Vagina (tissue), 2 donors: ENCODE measurements at regions not wholly inside any gene's neighbourhood (a gene's known extent, or its start where the extent isn't known, plus 50 kb on each side); places are given as distances from the start of the nearest gene placed in this dataset.

Experiments
- POLR2A ChIP-seq, 2 donors: fragments of 450-650 bp; IDR thresholded peaks; one replicate each; pipeline ENCODE4 v1.6.1; 2017; ENCODE audit warnings: antibody characterized with exemption in 2 of 2, mild to moderate bottlenecking in 2 of 2, moderate library complexity in 2 of 2
- POLR2AphosphoS5 ChIP-seq, 2 donors: sonication (generic); formaldehyde crosslinking; IDR thresholded peaks; one replicate each; pipeline ENCODE4 v1.9.0; 2017; ENCODE audit warnings: antibody characterized with exemption in 2 of 2, mild to moderate bottlenecking in 2 of 2, low read depth in 1 of 2; ENCODE audit not compliant: insufficient read depth in 1 of 2
- TF ChIP-seq, protein P1 (sequence below), 3 experiments: fragments of 450-650 bp in 2 of 3; fragments of 200-600 bp in 1 of 3; sonication (generic) in 1 of 3; IDR thresholded peaks; one replicate each; pipeline ENCODE4 v1.5.1; 2017 to 2019; ENCODE audit warnings: antibody characterized with exemption in 3 of 3, mild to moderate bottlenecking in 2 of 3, moderate library complexity in 2 of 3

DNA sequence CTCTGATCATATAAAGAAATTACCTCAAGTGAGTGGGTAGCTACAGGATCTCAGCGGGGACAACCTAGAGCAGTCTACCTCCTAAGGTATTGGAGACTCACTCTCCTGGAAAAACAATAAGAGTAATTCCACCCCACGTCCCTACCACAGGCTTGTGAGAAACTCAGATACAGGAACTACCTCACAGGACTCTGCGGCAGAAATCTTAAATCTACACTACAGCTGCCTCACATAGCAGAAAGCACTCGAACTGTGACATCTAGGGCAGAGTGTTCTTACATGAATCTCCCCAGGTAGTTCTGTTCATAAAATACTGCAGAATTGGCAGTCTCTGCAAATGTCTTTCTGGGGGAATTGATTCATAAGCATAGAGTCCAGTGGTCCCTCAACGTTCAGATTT, 382.9 kb upstream of the IL12A start:
- TF ChIP-seq POLR2AphosphoS5 (IDR thresholded peaks at IDR 0.05; ENCODE audit: insufficient read depth in 1 of 2, low read depth in 1 of 2) = no peak
- TF ChIP-seq, protein P1, sequence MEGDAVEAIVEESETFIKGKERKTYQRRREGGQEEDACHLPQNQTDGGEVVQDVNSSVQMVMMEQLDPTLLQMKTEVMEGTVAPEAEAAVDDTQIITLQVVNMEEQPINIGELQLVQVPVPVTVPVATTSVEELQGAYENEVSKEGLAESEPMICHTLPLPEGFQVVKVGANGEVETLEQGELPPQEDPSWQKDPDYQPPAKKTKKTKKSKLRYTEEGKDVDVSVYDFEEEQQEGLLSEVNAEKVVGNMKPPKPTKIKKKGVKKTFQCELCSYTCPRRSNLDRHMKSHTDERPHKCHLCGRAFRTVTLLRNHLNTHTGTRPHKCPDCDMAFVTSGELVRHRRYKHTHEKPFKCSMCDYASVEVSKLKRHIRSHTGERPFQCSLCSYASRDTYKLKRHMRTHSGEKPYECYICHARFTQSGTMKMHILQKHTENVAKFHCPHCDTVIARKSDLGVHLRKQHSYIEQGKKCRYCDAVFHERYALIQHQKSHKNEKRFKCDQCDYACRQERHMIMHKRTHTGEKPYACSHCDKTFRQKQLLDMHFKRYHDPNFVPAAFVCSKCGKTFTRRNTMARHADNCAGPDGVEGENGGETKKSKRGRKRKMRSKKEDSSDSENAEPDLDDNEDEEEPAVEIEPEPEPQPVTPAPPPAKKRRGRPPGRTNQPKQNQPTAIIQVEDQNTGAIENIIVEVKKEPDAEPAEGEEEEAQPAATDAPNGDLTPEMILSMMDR (IDR thresholded peaks at IDR 0.05) = no peak
- no peak for TF ChIP-seq POLR2A (IDR thresholded peaks at IDR 0.05)
